Activated CD8-positive, alpha-beta memory T cell treated with anti-CD3 and anti-CD28 coated beads, Interleukin-2, amount 50 U/mL, for 24 hours (primary cell): ENCODE measurements at regions not wholly inside any gene's neighbourhood (a gene's known extent, or its start where the extent isn't known, plus 50 kb on each side); places are given as distances from the start of the nearest gene placed in this dataset.

Experiments
- DNase-seq: peaks from one replicate; pipeline ENCODE4 v3.0.0-alpha.2; 2020; ENCODE audit errors: extremely low read depth

- DNase-seq = no peak
Observed at GRCh38 chr16:80300876-80301275, 239.9 kb upstream of the DYNLRB2 start.

- DNase-seq = no peak
Observed at GRCh38 chr16:80300456-80300855, 240.3 kb upstream of the DYNLRB2 start.

DNA sequence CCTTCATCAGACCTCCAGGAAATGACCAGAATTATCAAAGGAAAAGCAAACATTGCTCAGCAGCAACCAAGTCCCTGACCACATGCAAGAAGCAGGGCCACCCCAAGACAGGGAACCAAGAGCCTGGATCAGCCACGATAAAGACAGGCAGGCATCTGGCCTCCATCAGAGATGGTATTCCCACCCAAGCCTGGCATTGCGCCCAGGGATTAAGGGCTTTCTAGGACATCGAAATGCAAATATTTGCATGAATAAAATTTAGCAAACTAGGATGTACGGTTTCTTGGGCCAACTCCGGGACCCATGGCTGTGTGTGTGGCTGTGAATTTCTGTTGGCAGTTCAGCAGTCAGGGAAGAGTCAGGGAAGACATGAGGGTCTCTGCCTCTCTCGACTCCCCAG, 241.4 kb upstream of the DYNLRB2 start:
- DNase-seq = no peak

DNA sequence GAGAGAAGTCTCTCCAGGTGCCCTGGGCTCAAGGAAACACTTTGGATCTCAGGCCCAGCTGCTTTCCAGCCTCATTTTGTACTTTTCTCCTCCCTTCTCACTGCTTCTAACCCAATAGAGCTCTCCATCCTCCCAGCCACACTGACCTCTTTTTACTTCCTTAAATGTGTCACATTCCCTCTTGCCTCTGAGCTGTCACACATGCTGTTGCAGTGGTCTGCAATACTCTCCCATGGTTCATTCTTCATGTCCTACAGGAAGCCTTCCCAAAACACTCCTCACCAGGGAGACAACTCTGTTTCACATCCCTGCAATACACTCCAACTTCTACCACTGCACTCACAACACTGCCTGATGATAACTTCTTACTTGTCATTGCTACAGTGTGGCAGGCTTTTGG, 242.1 kb upstream of the DYNLRB2 start:
- no peak for DNase-seq

- DNase-seq = no peak
Observed at GRCh38 chr16:80296034-80296433, 244.8 kb upstream of the DYNLRB2 start.

GRCh38 chr16:80294172-80294571, 246.6 kb upstream of the DYNLRB2 start:
- no peak for DNase-seq

GRCh38 chr16:80288616-80289015, 252.2 kb upstream of the DYNLRB2 start:
- DNase-seq = no peak

DNA sequence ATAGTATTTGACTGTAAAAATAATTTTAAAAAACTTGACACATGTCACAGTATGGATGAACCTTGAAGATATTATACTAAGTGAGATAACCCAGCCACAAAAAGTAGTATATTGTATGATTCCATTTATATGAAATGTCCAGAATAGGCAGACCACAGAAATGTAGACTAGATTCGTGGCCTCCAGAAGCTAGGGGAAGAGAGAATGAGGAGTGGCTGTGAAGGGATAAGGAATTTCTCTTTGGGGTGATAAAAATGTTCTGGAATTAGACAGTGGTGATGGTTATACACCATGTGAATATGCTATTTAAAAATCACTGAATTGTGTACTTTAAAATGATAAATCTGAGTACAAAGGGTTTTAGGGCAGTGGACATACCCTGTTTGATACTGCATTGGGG, 253.1 kb upstream of the DYNLRB2 start:
- DNase-seq = no peak

GRCh38 chr16:80285104-80285503, 255.7 kb upstream of the DYNLRB2 start:
- DNase-seq = no peak

- no peak for DNase-seq
Observed at GRCh38 chr16:80283466-80284392, 257.1 kb upstream of the DYNLRB2 start.

- DNase-seq = no peak
Observed at GRCh38 chr16:80280557-80280956, 260.2 kb upstream of the DYNLRB2 start.

DNA sequence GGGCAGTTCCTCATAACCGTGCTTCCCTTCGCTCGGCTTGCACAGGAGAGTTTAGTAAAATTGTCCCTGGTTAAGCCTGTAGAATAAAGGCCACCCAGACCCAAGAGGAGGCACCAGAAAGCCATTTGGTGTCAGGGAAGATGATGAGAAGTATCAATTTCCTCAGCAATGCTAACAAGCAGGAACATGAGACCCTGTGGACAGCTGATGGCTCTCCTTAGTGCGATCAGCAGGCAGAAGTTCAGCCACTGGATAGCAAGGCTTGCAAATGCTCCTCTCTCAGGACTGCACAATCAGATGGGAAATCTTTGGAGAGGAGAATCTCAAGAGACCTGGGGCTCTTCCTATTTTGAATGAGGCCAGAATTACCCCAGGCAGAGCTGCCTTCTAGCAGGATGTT, 261.1 kb upstream of the DYNLRB2 start:
- no peak for DNase-seq

- DNase-seq = no peak
Observed at GRCh38 chr16:80277182-80277581, 263.6 kb upstream of the DYNLRB2 start.

DNA sequence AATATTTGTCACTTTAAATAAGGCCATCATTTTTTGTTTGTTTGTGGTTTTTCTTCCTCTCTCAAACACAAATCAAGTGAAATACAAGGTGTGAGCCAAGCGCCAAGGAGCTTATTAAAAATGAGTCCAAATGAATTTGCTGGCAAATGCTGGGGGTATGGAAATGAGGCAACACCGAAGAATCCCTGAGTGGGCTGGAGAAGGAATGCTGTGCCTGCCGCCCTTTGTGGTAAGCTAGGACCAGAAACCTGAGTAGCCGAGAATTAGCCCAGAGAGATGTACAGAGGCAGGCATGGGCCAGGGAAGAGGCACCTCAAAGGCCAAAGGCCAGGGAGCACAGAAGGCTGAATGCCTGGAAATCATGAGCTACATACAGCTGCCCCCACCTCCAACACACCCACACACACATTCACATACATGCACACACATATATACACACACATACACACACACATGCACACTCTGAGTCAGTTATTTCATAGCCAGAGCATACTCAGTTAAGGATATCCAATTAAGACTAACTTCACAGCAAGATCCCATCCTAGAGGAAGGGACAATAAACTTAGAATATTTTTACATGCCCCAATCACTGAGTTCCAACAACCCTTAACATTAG, 266.1 kb upstream of the DYNLRB2 start:
- DNase-seq = no peak

- no peak for DNase-seq
Observed at GRCh38 chr16:80273635-80274538, 266.9 kb upstream of the DYNLRB2 start.

- no peak for DNase-seq
Observed at GRCh38 chr16:80265624-80266306, 275.0 kb upstream of the DYNLRB2 start.

DNA sequence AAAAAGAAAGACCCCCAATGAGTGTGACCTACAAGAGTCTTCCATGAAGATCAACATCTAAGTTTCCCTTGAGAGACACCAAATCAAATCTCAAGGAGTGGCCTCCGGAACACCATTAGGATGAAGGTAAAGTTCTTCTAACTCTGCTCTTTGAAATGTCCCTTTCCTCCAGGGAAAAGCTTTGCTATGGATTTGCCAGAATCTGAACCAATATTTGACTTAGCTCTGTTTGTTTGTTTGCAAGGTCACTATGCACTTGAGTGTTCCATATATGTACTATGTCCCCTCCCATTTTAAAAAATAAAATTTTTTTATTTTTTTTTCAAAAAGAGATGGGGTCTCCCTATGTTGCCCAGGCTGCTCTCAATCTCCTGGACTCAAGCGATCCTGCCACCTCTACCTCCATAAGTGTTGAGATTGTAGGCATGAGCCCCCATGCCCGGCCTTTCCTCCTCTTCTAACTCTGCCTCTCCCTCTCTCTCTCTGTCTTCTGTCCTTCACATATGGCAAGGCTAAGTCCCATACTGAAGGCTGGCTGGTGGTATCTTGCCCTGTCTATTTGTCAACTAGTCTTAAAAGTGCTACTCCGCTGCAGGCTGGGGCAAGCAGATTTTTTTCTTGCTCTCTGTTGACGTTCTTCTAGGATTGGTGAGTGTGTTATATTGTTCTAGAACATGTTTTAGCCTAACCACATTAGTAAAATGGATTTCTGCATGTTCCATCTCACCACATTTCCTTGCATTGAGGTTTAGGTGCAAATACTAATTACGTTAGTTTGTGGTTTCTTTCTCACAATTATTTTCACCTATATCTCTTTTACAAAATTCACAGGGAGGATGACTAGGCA, 276.7 kb upstream of the DYNLRB2 start:
- no peak for DNase-seq

GRCh38 chr16:80263181-80263823, 277.5 kb upstream of the DYNLRB2 start:
- DNase-seq = no peak

DNA sequence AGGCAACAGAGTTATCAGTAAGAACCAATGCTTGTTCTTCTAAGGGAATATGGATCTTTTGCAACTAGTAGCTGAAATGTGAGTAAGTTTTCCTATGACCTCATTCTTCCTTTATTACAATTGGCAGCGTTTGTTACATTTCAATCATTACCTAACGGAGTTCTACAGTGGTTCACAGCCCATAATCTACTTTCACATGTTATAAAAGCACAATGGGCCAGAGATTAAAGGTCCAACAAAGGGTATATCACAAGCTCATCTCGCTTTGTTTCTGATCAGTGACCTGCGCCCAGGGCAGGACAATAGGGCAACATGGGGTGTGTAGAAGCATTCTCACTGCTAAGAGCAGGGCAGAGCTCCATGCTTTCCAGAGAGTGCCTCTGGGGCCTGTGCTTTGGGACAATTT, 279.9 kb upstream of the DYNLRB2 start:
- DNase-seq = no peak

- no peak for DNase-seq
Observed at GRCh38 chr16:80259290-80259805, 281.4 kb upstream of the DYNLRB2 start.
